Smooth muscle cell (in vitro differentiated cells): ENCODE measurements at regions not wholly inside any gene's neighbourhood (a gene's known extent, or its start where the extent isn't known, plus 50 kb on each side); places are given as distances from the start of the nearest gene placed in this dataset.
"Not testable (repeated sequence)": the region's sequence is repeated elsewhere in the genome, so short reads cannot be mapped to it uniquely, and the experiment has no call there.

Source experiments
- DNase-seq: peaks from one replicate; lab custom pipeline; 2025; ENCODE audit not compliant: unreplicated experiment; lab: John Stamatoyannopoulos, UW
- H2AFZ ChIP-seq: fragments of 200-600 bp; sonication (generic); 2 replicates; pipeline ENCODE4 v1.6.0; 2016; ENCODE audit warnings: antibody characterized with exemption, low read depth, mild to moderate bottlenecking
- H3F3A ChIP-seq: fragments of 200-600 bp; sonication (generic); 2 replicates; pipeline ENCODE4 v1.6.0; 2017; ENCODE audit warnings: antibody characterized with exemption, low read depth
- H3K27ac ChIP-seq: fragments of 200-600 bp; sonication (generic); 2 replicates; pipeline ENCODE4 v1.5.1; 2016; ENCODE audit warnings: low read depth, mild to moderate bottlenecking
- H3K27me3 ChIP-seq: fragments of 200-600 bp; sonication (generic); 2 replicates; pipeline ENCODE4 v1.6.1; 2016; ENCODE audit warnings: low read depth, mild to moderate bottlenecking
- H3K36me3 ChIP-seq: fragments of 200-600 bp; sonication (generic); 2 replicates; pipeline ENCODE4 v1.5.1; 2016; ENCODE audit warnings: low read depth
- H3K4me1 ChIP-seq: fragments of 200-600 bp; sonication (generic); 2 replicates; pipeline ENCODE4 v1.5.1; 2016; ENCODE audit warnings: low read depth
- H3K4me2 ChIP-seq: fragments of 200-600 bp; sonication (generic); 2 replicates; pipeline ENCODE4 v1.6.0; 2016; ENCODE audit warnings: mild to moderate bottlenecking
- H3K4me3 ChIP-seq: fragments of 200-600 bp; sonication (generic); 2 replicates; pipeline ENCODE4 v1.5.1; 2016; ENCODE audit warnings: mild to moderate bottlenecking
- H3K79me2 ChIP-seq: fragments of 200-600 bp; sonication (generic); 2 replicates; pipeline ENCODE4 v1.6.0; 2016; ENCODE audit warnings: low read depth, mild to moderate bottlenecking
- H3K9ac ChIP-seq: fragments of 200-600 bp; sonication (generic); 2 replicates; pipeline ENCODE4 v1.6.0; 2016; ENCODE audit warnings: low read depth
- H3K9me3 ChIP-seq: fragments of 200-600 bp; sonication (generic); replicated peaks from 2 replicates; pipeline ENCODE4 v1.5.1; 2016; ENCODE audit warnings: low read depth
- H4K20me1 ChIP-seq: fragments of 200-600 bp; sonication (generic); 2 replicates; pipeline ENCODE4 v1.6.0; 2016; ENCODE audit warnings: low read depth
- CTCF ChIP-seq: fragments of 200-600 bp; sonication (generic); IDR thresholded peaks from 2 replicates; pipeline ENCODE4 v1.5.1; 2017; ENCODE audit warnings: borderline replicate concordance, mild to moderate bottlenecking, antibody characterized with exemption; ENCODE audit not compliant: insufficient read depth, poor library complexity, severe bottlenecking
- WGBS: methylation state at CpG from one replicate; pipeline ENCODE4 v1.1.7; 2016; ENCODE audit warnings: low lambda C conversion rate; 5-methylcytosine and 5-hydroxymethylcytosine counted together

- Histone ChIP-seq H3K36me3 (no peaks in the 10 kb centered on the region), H3K79me2 (no peaks in the 10 kb centered on the region), H3F3A (no peaks in the 10 kb centered on the region), H3K4me3 (no peak overlapping the region), H3K4me1 (no peaks in the 10 kb centered on the region), H2AFZ (no peak overlapping the region), H3K27me3 (no peaks in the 10 kb centered on the region), H4K20me1 (no peaks in the 10 kb centered on the region), H3K9me3 (no peaks in the 10 kb centered on the region), H3K27ac (no peak overlapping the region), H3K9ac (no peak overlapping the region), H3K4me2 (no peak overlapping the region)
- no peak for TF ChIP-seq CTCF
- WGBS = 95% methylated on average over 3 of the region's 3 CpGs
- no peak for DNase-seq
These were observed 369.3 kb upstream of the ATP11B start for GRCh38 chr3:182424006-182424405.

GRCh38 chr3:182425926-182426718 is 367.2 kb upstream of the ATP11B start:
- not testable (repeated sequence) for H3K4me1 ChIP-seq, H2AFZ ChIP-seq, H3K4me3 ChIP-seq, H3F3A ChIP-seq, H3K9me3 ChIP-seq, H4K20me1 ChIP-seq, H3K4me2 ChIP-seq, H3K79me2 ChIP-seq, H3K27ac ChIP-seq, H3K9ac ChIP-seq, H3K27me3 ChIP-seq, DNase-seq, H3K36me3 ChIP-seq
- WGBS = 61% methylated on average over 31 of the region's 32 CpGs

GRCh38 chr3:182431972-182432371 is 361.3 kb upstream of the ATP11B start:
- not testable (repeated sequence) for DNase-seq, H3K9me3 ChIP-seq, H3K79me2 ChIP-seq, H3F3A ChIP-seq, H3K9ac ChIP-seq, H3K4me1 ChIP-seq, H3K36me3 ChIP-seq, H4K20me1 ChIP-seq, H3K4me2 ChIP-seq, H3K4me3 ChIP-seq, H3K27ac ChIP-seq, H3K27me3 ChIP-seq, H2AFZ ChIP-seq
- 96% methylated on average over 6 of the region's 6 CpGs for WGBS

- 75% methylated on average over 1 of the region's 1 CpG for WGBS
These were observed 357.4 kb upstream of the ATP11B start for GRCh38 chr3:182435860-182436259.

More at GRCh38 chr3:182435860-182436259, 357.4 kb upstream of the ATP11B start:
- no peak overlapping the region for H2AFZ ChIP-seq
- no peak overlapping the region for H3K4me3 ChIP-seq
- no peaks in the 10 kb centered on the region for H3K9me3 ChIP-seq
- no peak overlapping the region for H3K9ac ChIP-seq
- H3F3A ChIP-seq = no peaks in the 10 kb centered on the region
- no peaks in the 10 kb centered on the region for H3K4me1 ChIP-seq
- no peaks in the 10 kb centered on the region for H3K36me3 ChIP-seq
- H3K79me2 ChIP-seq = no peaks in the 10 kb centered on the region
- H3K27ac ChIP-seq = no peak overlapping the region
- H4K20me1 ChIP-seq = no peaks in the 10 kb centered on the region
- no peak overlapping the region for H3K4me2 ChIP-seq
- DNase-seq = no peak
- H3K27me3 ChIP-seq = no peaks in the 10 kb centered on the region
- no peak for TF ChIP-seq CTCF
